GM12878 (cell line): ENCODE measurements at regions not wholly inside any gene's neighbourhood (a gene's known extent, or its start where the extent isn't known, plus 50 kb on each side); places are given as distances from the start of the nearest gene placed in this dataset.

Experiments
- ATAC-seq: fragments of 200-7000 bp; cut with Tn5 transposase; 3 replicates; pipeline ENCODE4 v1.9.1; 2020; ENCODE audit warnings: mild to moderate bottlenecking, moderate library complexity
- BruUV-seq: library from RNA; stranded (reverse); fragments of 400-500 nt; replicated peaks from 2 replicates; lab custom pipeline; 2021; lab: Mats Ljungman, UMichigan
- CTCF ChIA-PET: fragments of 300-600 bp; sonication (Branson Sonifier 250); formaldehyde crosslinking; extraction: SDS; loops from one replicate; lab custom pipeline; 2021; ENCODE audit warnings: inconsistent platforms; lab: Yijun Ruan, JAX
- POLR2A ChIA-PET: fragments of 350-600 bp; formaldehyde crosslinking; extraction: SDS; loops from one replicate; lab custom pipeline; 2021; ENCODE audit warnings: inconsistent platforms; lab: Charles Lee
- RAD21 ChIA-PET: fragments of 300-600 bp; sonication (Branson Sonifier 250); formaldehyde crosslinking; loops from one replicate; lab custom pipeline; 2023; ENCODE audit warnings: antibody characterized with exemption; ENCODE audit not compliant: unreplicated experiment; lab: Charles Lee
- SMC1A ChIA-PET: fragments of 300-600 bp; sonication (Branson Sonifier 250); formaldehyde crosslinking; loops from one replicate; lab custom pipeline; 2023; ENCODE audit not compliant: unreplicated experiment, uncharacterized antibody; lab: Charles Lee
- DNase-seq: peaks from one replicate; pipeline ENCODE4 v3.0.0-alpha.2; 2011; ENCODE audit warnings: low read depth, low spot score
- FAIRE-seq: peaks from 3 replicates; lab custom pipeline; 2011; peaks lifted over from hg19 to GRCh38; lab: Jason Lieb, UNC
- H2AFZ ChIP-seq: 2 replicates; pipeline ENCODE4 v1.6.0; 2011; ENCODE audit warnings: low read depth, low read length, control low read depth; ENCODE audit not compliant: control insufficient read depth
- H3K27ac ChIP-seq: 2 replicates; pipeline ENCODE4 v1.5.1; 2011; ENCODE audit warnings: control low read depth; ENCODE audit not compliant: control insufficient read depth, insufficient read depth
- H3K27me3 ChIP-seq, 2 experiments: replicated peaks in 1 of 2; 2 replicates each; pipeline versions ENCODE4 v1.6.0 to v1.6.1; 2011; ENCODE audit warnings: low read length in 1 of 2; ENCODE audit not compliant: control insufficient read depth in 2 of 2, insufficient read depth in 2 of 2
- H3K36me3 ChIP-seq, 2 experiments: 2 replicates each; pipeline ENCODE4 v1.5.1; 2011; ENCODE audit warnings: low read length in 1 of 2; ENCODE audit not compliant: control insufficient read depth in 2 of 2, insufficient read depth in 2 of 2
- H3K4me1 ChIP-seq: 2 replicates; pipeline ENCODE4 v1.6.1; 2011; ENCODE audit warnings: mild to moderate bottlenecking, low read length, moderate library complexity, mixed read lengths; ENCODE audit not compliant: control insufficient read depth, insufficient read depth
- H3K4me2 ChIP-seq: 2 replicates; pipeline ENCODE4 v1.6.0; 2011; ENCODE audit warnings: control low read depth; ENCODE audit not compliant: control insufficient read depth, insufficient read depth
- H3K4me3 ChIP-seq: fragments of 200-600 bp; sonication (generic); 2 replicates; pipeline ENCODE4 v1.5.1; 2016
- H3K79me2 ChIP-seq: 2 replicates; pipeline ENCODE4 v1.6.0; 2011; ENCODE audit warnings: low read length; ENCODE audit not compliant: control insufficient read depth, insufficient read depth
- H3K9ac ChIP-seq: 2 replicates; pipeline ENCODE4 v1.8.0; 2011; ENCODE audit warnings: low read length, control low read depth, mixed read lengths; ENCODE audit not compliant: control insufficient read depth, insufficient read depth
- H3K9me3 ChIP-seq: replicated peaks from 3 replicates; pipeline ENCODE4 v1.5.1; 2011; ENCODE audit warnings: mild to moderate bottlenecking, low read length; ENCODE audit not compliant: control insufficient read depth, insufficient read depth
- H4K20me1 ChIP-seq: 2 replicates; pipeline ENCODE4 v1.6.0; 2011; ENCODE audit not compliant: control insufficient read depth, insufficient read depth
- BHLHE40 ChIP-seq, 2 experiments: fragments of 450-650 bp in 1 of 2; IDR thresholded peaks; 2 replicates each; pipeline ENCODE4 v1.6.1; 2011 to 2017; ENCODE audit warnings: low read depth in 2 of 2, borderline replicate concordance in 1 of 2, improper control_type of control experiment in 1 of 2, low read length in 1 of 2, mild to moderate bottlenecking in 1 of 2
- HDGF ChIP-seq: fragments of 450-650 bp; IDR thresholded peaks from 2 replicates; pipeline ENCODE4 v1.6.1; 2016; ENCODE audit warnings: antibody characterized with exemption
- KDM1A ChIP-seq: fragments of 200-600 bp; sonication (generic); IDR thresholded peaks from 2 replicates; pipeline ENCODE4 v1.6.1; 2016; ENCODE audit warnings: borderline replicate concordance
- MEF2B ChIP-seq: fragments of 450-650 bp; IDR thresholded peaks from 2 replicates; pipeline ENCODE4 v1.6.1; 2018; ENCODE audit warnings: mild to moderate bottlenecking, moderate library complexity; ENCODE audit not compliant: partially characterized antibody, poor library complexity, severe bottlenecking
- MTA3 ChIP-seq: IDR thresholded peaks from 2 replicates; pipeline ENCODE4 v1.6.1; 2012; ENCODE audit warnings: low read length, inconsistent platforms, borderline replicate concordance
- RAD51 ChIP-seq: fragments of 450-650 bp; IDR thresholded peaks from 2 replicates; pipeline ENCODE4 v1.6.1; 2016; ENCODE audit warnings: moderate library complexity, mild to moderate bottlenecking, inconsistent platforms
- RCOR1 ChIP-seq: conservative IDR thresholded peaks from 2 replicates; pipeline ENCODE4 v1.6.1; 2012; ENCODE audit warnings: low read depth, low read length, improper control_type of control experiment
- RFX5 ChIP-seq: IDR thresholded peaks from 2 replicates; pipeline ENCODE4 v1.6.1; 2011; ENCODE audit warnings: low read depth, low read length, improper control_type of control experiment
- SP1 ChIP-seq: IDR thresholded peaks from one replicate; pipeline ENCODE4 v1.6.1; 2011; ENCODE audit warnings: low read depth, low read length
- TAF1 ChIP-seq: IDR thresholded peaks from 2 replicates; pipeline ENCODE4 v1.6.1; 2011; ENCODE audit warnings: mild to moderate bottlenecking, low read depth, low read length, borderline replicate concordance
- TBL1XR1 ChIP-seq: IDR thresholded peaks from 2 replicates; pipeline ENCODE4 v1.6.1; 2012; ENCODE audit warnings: low read depth, low read length, improper control_type of control experiment
- USF1 ChIP-seq: IDR thresholded peaks from 2 replicates; pipeline ENCODE4 v1.6.1; 2011; ENCODE audit warnings: borderline replicate concordance, low read depth, mild to moderate bottlenecking, moderate library complexity, mixed read lengths, low read length; ENCODE audit not compliant: insufficient read depth; ENCODE audit errors: extremely low read length
- USF2 ChIP-seq: IDR thresholded peaks from 2 replicates; pipeline ENCODE4 v1.6.1; 2011; ENCODE audit warnings: low read depth, low read length, improper control_type of control experiment, borderline replicate concordance
- WRNIP1 ChIP-seq: IDR thresholded peaks from 2 replicates; pipeline ENCODE4 v1.6.1; 2011; ENCODE audit warnings: low read depth, low read length, improper control_type of control experiment, borderline replicate concordance
- ZNF207 ChIP-seq: fragments of 450-650 bp; IDR thresholded peaks from 2 replicates; pipeline ENCODE4 v1.6.1; 2014; ENCODE audit warnings: antibody characterized with exemption, mild to moderate bottlenecking, borderline replicate concordance
- ZNF384 ChIP-seq: IDR thresholded peaks from 2 replicates; pipeline ENCODE4 v1.6.1; 2012; ENCODE audit warnings: low read depth, mild to moderate bottlenecking, low read length, improper control_type of control experiment, borderline replicate concordance
- ZZZ3 ChIP-seq: IDR thresholded peaks from 2 replicates; pipeline ENCODE4 v1.6.1; 2011; ENCODE audit warnings: low read depth; ENCODE audit not compliant: control insufficient read depth, insufficient read length
- WGBS: methylation state at CpG from one replicate; pipeline ENCODE4 v1.1.6; 2016; ENCODE audit warnings: low lambda C conversion rate; ENCODE audit not compliant: insufficient replicate concordance, insufficient coverage; ENCODE audit errors: missing lambda C conversion rate; 5-methylcytosine and 5-hydroxymethylcytosine counted together
- in situ Hi-C: fragments of 300-500 bp; cut with MboI; formaldehyde crosslinking; loops from 9 replicates; pipeline ENCODE4 v1.14.3; 2018; ENCODE audit warnings: mixed read lengths
- intact Hi-C: fragments of 100-400 bp; cut with micrococcal nuclease; formaldehyde crosslinking; loops from one replicate; pipeline ENCODE4 v1.14.2; 2022; ENCODE audit not compliant: unreplicated experiment
- TF ChIP-seq, protein P1 (sequence below): fragments of 450-650 bp; formaldehyde crosslinking; IDR thresholded peaks from 2 replicates; pipeline ENCODE4 v1.4.0; 2022; ENCODE audit warnings: mild to moderate bottlenecking, moderate library complexity

DNA sequence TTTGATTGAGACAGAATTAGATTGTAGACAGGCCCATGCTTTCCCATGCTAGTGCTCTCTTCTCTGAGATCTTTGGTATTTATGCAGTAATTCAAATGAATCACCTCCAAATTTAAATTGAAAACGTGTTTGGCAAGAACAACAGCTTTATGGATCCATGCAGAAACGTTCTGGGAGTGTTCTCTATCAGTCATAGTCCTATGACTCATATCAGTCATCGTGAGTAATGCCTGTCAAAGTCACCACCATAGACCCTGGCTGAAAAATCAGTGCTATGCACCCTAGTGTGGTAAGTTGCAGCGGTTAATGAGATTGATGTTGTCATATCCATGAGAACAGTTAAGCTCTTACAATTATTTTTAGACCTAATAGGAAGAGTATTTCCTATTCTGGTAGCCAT, 90.1 kb upstream of the FOXG1 start:
- DNase-seq, result no peak
- TF ChIP-seq ZNF207 (no peak), ZNF384 (no peak), SP1 (no peak), KDM1A (no peak), BHLHE40 (IDR thresholded peaks at IDR 0.05; ENCODE audit: borderline replicate concordance in 1 of 2, low read depth in 2 of 2, low read length in 1 of 2) (no peak), USF1 (no peak), USF2 (no peak), MEF2B (no peak), ZZZ3 (no peak), HDGF (no peak), TAF1 (no peak), TBL1XR1 (no peak), MTA3 (no peak), WRNIP1 (no peak), RAD51 (no peak), RFX5 (no peak), RCOR1 (no peak)
- TF ChIP-seq, protein P1, sequence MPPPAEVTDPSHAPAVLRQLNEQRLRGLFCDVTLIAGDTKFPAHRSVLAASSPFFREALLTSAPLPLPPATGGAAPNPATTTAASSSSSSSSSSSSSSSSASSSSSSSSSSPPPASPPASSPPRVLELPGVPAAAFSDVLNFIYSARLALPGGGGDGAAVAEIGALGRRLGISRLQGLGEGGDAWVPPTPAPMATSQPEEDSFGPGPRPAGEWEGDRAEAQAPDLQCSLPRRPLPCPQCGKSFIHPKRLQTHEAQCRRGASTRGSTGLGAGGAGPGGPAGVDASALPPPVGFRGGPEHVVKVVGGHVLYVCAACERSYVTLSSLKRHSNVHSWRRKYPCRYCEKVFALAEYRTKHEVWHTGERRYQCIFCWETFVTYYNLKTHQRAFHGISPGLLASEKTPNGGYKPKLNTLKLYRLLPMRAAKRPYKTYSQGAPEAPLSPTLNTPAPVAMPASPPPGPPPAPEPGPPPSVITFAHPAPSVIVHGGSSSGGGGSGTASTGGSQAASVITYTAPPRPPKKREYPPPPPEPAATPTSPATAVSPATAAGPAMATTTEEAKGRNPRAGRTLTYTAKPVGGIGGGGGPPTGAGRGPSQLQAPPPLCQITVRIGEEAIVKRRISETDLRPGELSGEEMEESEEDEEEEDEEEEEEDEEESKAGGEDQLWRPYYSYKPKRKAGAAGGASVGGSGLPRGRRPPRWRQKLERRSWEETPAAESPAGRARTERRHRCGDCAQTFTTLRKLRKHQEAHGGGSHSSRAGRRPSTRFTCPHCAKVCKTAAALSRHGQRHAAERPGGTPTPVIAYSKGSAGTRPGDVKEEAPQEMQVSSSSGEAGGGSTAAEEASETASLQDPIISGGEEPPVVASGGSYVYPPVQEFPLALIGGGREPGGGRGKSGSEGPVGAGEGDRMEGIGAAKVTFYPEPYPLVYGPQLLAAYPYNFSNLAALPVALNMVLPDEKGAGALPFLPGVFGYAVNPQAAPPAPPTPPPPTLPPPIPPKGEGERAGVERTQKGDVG (CRISPR knock-in tag), result no peak
- ChIA-PET RAD21 (no interaction called here), SMC1A (no interaction called here), CTCF (no interaction called here), POLR2A (no interaction called here)
- BruUV-seq, result no TSS peak
- Histone ChIP-seq H3K9me3 (no peaks in the 10 kb centered on the region), H3K4me2 (no peak overlapping the region), H3K27me3 (no peaks in the 10 kb centered on the region), H3K4me1 (no peaks in the 10 kb centered on the region), H3K36me3 (no peaks in the 10 kb centered on the region), H3K9ac (no peak overlapping the region), H2AFZ (no peak overlapping the region), H4K20me1 (no peaks in the 10 kb centered on the region), H3K4me3 (no peak overlapping the region), H3K27ac (no peak overlapping the region), H3K79me2 (no peaks in the 10 kb centered on the region)
- FAIRE-seq, result no peak
- in situ Hi-C loops (no loop called here), intact Hi-C loops (no loop called here)
- ATAC-seq, result no peak
- 1% methylated on average over 4 of the region's 4 CpGs for WGBS
